DMS79 (cell line): ENCODE measurements at regions not wholly inside any gene's neighbourhood (a gene's known extent, or its start where the extent isn't known, plus 50 kb on each side); places are given as distances from the start of the nearest gene placed in this dataset.
"Not testable (repeated sequence)": the region's sequence is repeated elsewhere in the genome, so short reads cannot be mapped to it uniquely, and the experiment has no call there.

Experiments used
- DNase-seq: peaks from one replicate; lab custom pipeline; 2025; lab: John Stamatoyannopoulos, UW

DNA sequence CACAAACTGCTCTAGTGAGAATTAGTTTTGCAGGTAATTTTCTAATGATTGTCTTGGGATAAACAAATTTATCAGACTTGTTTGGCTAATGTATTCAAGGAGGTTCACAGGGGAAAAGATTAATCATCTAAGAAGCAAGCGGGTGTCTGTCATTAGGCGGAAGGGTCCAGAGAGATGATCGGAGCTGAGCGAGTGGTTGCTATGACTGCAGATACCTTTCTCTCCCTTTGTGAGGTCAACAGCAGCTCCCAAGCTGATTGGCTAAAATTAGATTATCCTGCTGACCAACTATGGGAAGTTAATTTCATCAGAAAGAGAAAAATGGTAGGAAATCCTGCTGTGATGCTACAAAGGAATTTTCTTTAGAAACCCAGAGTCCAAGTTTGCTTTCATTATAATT is 276.0 kb downstream of the SOX2 start:
- no peak for DNase-seq

DNA sequence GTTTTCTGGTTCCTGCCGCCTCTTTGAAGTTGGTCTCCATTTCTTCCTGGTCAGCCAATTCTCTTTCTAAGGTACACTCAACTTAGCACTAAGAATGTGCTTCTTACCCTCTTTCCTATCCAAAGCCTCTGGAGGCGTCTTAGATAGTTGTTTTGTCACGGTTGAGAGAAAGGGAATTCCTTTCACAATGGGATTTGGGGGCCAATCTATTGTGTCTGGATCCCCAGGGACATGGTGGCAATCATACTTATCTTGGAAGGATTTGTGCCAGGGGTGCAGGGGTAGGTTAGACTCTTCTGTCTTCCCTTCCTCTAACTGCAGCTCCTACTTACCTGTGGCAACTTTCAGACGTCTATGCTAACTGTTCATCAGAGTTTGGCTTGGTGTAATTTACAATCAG is 287.1 kb downstream of the SOX2 start:
- DNase-seq: no peak

DNA sequence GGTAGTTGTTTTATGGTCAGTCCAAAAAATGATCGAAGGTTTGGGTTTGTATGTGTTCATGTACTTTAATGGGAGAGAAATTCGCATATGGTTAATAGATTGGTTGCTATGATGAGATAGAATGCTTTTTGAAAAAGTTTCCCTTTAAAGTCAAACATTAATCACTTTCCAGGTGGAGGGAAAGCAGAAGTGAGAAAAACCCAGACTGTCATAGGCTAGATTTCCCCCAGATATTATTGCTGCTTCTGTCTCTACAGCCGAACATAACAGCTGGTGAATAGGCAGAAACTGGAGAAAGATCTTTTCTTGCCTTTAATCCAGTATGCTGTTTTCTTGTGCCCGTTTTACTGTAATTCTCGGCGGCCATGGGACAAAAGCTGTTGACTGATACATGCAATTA is 287.6 kb downstream of the SOX2 start:
- no peak for DNase-seq

DNA sequence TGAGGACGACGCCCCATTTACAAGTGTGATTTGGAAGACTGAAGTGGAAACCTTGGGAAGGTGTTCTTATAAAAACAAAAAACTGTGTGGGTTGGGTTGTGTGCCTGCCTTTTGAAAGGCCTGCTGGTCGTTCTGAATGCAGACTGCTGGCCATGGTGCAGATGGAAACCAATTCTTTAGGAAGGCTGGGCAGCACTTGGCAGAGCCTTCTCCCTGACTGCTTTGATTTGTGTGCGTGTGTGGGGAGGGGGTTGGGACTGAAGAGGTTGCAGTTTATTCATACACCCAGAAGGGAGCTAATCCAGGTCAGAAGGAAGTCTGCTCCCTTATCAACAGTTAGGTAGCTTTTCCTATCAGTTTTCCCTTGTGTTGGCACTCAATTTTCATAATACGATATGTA is 288.7 kb downstream of the SOX2 start:
- no peak for DNase-seq

- no peak for DNase-seq
Measured at GRCh38 chr3:182005219-182005618, 293.5 kb downstream of the SOX2 start.

DNA sequence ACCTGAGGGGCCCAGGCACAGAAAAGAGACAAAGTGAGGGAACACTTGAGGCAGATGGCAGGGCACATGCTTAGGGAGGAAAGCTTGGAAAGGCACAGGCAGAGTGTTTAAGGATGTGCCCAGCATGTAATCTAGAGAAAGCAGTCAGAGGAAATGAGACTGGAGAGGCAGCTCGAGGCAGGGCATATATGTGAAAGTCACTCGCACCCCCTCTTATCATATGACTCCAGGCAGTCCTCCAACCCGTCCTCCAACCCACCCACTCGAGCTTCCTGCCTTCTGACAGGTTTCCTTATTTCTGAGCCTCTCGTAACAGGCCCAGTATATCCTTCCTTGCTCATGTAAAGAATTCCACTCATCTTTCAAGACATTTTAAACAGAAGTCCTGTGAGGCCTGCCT is 294.0 kb downstream of the SOX2 start:
- no peak for DNase-seq

- no peak for DNase-seq
Measured at GRCh38 chr3:182006431-182006830, 294.7 kb downstream of the SOX2 start.

GRCh38 chr3:182007441-182007840 is 295.7 kb downstream of the SOX2 start:
- DNase-seq: no peak

DNA sequence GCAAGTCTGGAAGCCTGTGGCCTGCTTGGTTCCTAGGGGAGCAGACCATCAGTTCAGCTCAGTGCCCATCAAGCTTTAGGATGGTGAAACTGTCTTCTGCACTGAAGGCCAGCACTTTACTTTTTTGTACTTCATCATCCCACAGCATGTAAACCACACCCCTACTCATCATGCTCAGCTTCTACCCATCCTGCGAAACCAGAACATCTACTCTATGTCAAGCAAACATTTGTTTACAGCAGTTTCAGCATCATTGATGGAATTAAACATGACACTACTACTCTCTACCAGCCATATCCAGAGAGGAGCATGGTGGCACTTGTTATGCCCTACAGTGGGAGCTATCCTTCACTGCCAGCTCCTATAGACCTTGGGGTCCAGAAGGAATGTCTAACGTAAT is 306.6 kb downstream of the SOX2 start:
- no peak for DNase-seq

GRCh38 chr3:182019926-182020325 is 308.2 kb downstream of the SOX2 start:
- no peak for DNase-seq

GRCh38 chr3:182023843-182024242 is 312.1 kb downstream of the SOX2 start:
- DNase-seq: no peak

GRCh38 chr3:182027366-182027765 is 315.6 kb downstream of the SOX2 start:
- DNase-seq: no peak

GRCh38 chr3:182028081-182028480 is 316.4 kb downstream of the SOX2 start:
- DNase-seq: no peak

- DNase-seq: not testable (repeated sequence)
Measured at GRCh38 chr3:182034231-182034630, 322.5 kb downstream of the SOX2 start.

- no peak for DNase-seq
Measured at GRCh38 chr3:182035324-182035723, 323.6 kb downstream of the SOX2 start.

- no peak for DNase-seq
Measured at GRCh38 chr3:182036382-182036781, 324.7 kb downstream of the SOX2 start.

- DNase-seq: peak; percentile 15
Measured at GRCh38 chr3:182041668-182042291, 330.1 kb downstream of the SOX2 start.

GRCh38 chr3:182045736-182046135 is 334.0 kb downstream of the SOX2 start:
- no peak for DNase-seq

- DNase-seq: no peak
Measured at GRCh38 chr3:182046166-182046764, 334.5 kb downstream of the SOX2 start.

DNA sequence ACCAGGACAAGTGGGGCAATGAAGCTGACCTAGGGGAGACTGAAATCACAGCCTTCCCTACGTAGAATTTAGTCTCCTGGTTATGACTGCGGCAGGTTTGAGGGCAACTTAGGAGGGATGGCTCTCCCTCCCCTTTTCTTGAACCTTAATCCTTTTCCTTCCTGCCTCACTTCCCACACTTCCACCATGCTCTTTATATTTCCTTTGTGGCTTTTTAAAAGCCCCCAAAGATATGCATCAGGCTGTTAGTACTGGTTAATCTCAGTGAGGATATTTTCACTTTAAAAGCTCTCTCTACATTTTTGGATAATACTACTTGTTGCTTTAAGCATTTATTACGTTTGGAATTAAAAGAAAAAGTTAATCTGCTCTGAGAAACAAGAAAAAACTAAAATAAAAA is 339.2 kb downstream of the SOX2 start:
- no peak for DNase-seq

DNA sequence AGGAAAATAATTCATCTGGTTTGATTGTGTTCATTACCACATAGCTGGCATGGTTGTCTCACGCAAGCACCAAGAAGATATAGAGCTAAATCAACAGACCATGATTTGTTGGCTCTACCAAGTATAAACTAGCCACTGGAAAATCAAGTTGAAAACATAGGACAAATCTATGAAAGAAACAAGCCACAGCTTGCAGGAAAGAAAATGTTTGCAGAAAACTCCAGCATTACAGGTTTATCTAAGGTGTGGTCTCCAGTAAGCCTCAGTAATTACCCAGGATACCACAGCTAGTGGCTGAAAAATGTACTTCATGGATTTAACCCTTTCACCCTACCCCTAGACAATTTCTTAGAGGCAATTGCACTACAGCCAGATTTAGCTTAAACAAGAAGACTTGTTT is 340.6 kb downstream of the SOX2 start:
- DNase-seq: no peak

DNA sequence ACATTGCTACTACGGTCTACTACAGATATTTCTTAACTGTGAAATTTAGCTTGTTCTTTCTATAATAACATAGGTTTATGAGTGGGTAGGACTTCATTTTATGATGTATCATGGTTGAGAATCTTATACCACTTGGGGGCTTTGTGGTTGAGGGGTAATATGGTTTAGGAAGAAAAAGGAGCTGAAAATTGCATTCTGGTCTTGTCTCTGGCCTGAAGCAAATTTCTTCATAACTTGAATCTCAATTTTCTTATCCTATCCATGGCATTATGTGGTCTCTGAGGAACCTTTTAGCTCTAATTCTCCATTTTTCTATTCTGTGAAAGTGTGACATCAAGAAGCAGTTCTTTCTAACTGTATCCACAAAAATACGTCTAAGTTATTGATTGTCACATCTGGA is 341.0 kb downstream of the SOX2 start:
- no peak for DNase-seq

DNA sequence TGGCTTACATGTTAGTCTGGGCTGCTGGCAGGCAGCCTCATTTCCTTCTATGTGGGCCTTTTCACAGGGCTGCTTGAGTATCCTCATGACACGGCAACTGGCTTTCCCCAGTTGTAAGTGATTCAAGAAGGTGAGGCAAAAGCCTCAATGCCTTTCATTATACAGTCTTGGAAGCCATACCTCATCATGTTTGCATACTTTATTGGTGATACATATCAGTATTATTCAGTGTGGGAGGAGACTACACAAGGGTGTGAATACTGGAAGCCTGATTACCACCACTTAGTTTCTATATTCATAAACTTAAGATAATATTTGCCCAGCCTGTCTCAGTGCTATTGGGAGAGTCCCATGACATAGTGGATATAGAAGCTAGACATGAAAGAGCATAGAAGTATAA is 346.8 kb downstream of the SOX2 start:
- no peak for DNase-seq

DNA sequence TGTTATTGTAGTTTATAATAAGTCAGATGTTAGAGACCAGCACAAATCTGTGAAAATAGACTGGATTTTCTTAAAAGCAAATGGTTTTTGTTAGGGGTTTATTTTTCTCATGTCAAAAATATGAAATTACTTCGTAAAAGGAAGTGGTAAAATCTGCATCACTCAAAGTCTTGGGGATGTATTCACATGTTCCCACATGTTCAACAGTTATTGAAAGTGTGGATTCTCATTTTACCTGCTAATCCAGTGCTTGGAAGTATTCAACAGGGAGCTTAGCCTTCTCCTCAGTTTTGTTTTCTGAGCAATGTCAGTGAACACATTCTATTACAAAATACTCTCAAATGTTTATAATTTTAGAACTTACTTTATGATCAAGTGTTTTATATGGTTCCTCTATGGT is 352.0 kb downstream of the SOX2 start:
- DNase-seq: no peak
